Sigmoid colon (tissue), 6 donors: ENCODE measurements at regions not wholly inside any gene's neighbourhood (a gene's known extent, or its start where the extent isn't known, plus 50 kb on each side); places are given as distances from the start of the nearest gene placed in this dataset.

Experiments used
- DNase-seq: peaks from one replicate; pipeline ENCODE4 v3.0.0-alpha.2; 2019
- H3K27ac ChIP-seq, 4 donors: fragments of 200-600 bp; sonication (generic); one replicate each; pipeline ENCODE4 v1.5.1; 2016 to 2019; ENCODE audit warnings: mild to moderate bottlenecking in 1 of 4
- H3K27me3 ChIP-seq, 3 donors: fragments of 200-600 bp; sonication (generic); one replicate each; pipeline ENCODE4 v1.5.1; 2019; ENCODE audit warnings: mild to moderate bottlenecking in 1 of 3
- H3K36me3 ChIP-seq, 4 donors: fragments of 200-600 bp; sonication (generic); one replicate each; pipeline ENCODE4 v1.5.1; 2016 to 2019
- H3K4me1 ChIP-seq, 4 donors: fragments of 200-600 bp; sonication (generic); one replicate each; pipeline ENCODE4 v1.5.1; 2017 to 2019
- H3K4me3 ChIP-seq, 4 donors: fragments of 200-600 bp; sonication (generic); one replicate each; pipeline ENCODE4 v1.5.1; 2017 to 2019; ENCODE audit warnings: mild to moderate bottlenecking in 2 of 4, moderate library complexity in 1 of 4
- H3K9me3 ChIP-seq, 4 donors: fragments of 200-600 bp in 3 of 4; sonication (generic) in 3 of 4; one replicate each; pipeline versions ENCODE4 v1.5.1 to v1.6.1; 2013 to 2019
- EP300 ChIP-seq, 4 donors: sonication (generic); formaldehyde crosslinking; IDR thresholded peaks; one replicate each; pipeline ENCODE4 v1.6.1; 2017; ENCODE audit warnings: antibody characterized with exemption in 4 of 4
- POLR2A ChIP-seq, 2 donors: fragments of 450-650 bp; IDR thresholded peaks; one replicate each; pipeline ENCODE4 v1.6.1; 2016; ENCODE audit warnings: antibody characterized with exemption in 2 of 2, mild to moderate bottlenecking in 2 of 2, moderate library complexity in 2 of 2
- POLR2AphosphoS5 ChIP-seq, 4 donors: sonication (generic); formaldehyde crosslinking; IDR thresholded peaks; one replicate each; pipeline ENCODE4 v1.6.1; 2017; ENCODE audit warnings: antibody characterized with exemption in 4 of 4
- WGBS, 2 donors: extraction: QIAGEN DNeasy Blood & Tissue Kit; methylation state at CpG; one replicate each; pipeline ENCODE4 v1.1.7; 2013; 5-methylcytosine and 5-hydroxymethylcytosine counted together
- intact Hi-C: fragments of 100-400 bp; cut with DNase I; formaldehyde crosslinking; loops from one replicate; pipeline ENCODE4 v1.15.1; 2023
- TF ChIP-seq, protein P1 (sequence below), 4 experiments: fragments of 450-650 bp in 3 of 4; fragments of 200-600 bp in 1 of 4; IDR thresholded peaks; one replicate each; pipeline ENCODE4 v1.5.1; 2016 to 2019; ENCODE audit warnings: antibody characterized with exemption in 4 of 4, mild to moderate bottlenecking in 3 of 4, moderate library complexity in 2 of 4
- donor health status: healthy with polysubstance abuse.
- donor health status: healthy.

DNA sequence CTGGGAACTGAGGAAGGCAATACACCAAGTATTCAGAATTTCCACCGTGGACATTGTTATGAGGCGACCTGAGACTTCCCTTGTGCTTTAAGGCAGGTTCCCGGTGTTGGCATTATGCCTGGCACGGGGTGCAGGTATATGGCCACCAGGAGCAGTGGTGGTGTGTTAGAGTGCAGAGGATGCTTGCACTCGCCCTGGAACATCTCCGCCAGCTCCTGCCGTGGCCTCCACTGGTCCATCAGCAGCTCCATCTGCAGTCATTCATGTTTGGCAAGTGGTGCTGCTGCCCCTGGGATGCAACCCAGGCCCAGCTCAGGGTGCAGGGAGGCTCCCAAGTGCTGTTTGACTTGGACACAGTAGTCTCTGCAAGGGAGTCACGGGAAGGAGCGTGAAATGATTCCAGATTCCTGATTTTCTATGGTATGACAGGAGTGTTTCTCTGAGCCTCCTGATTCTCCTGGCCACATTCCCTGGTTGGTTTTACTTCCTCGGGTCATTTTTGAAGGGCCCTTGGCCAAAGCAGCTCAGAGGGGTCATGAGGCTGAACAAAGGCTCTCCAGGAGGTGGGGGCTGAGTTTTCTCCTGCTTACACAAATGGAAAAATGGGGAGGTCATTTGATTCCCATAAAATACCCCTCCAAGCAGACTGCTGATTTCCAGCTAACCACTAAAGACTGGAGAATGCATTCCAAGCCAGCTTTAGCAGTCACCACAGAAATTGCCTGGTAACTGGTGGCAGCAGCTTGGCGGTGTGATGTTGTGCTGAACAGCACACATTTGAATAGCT, 60.4 kb upstream of the PSEN2 start:
- H3K4me1 ChIP-seq = peaks cover 0 to 29% (median 16%) of the 10 kb centered on the region in 4 donors
- peak; percentile 57 for DNase-seq
- 92% methylated on average over 11 of the region's 11 CpGs for WGBS, 2 donors
- H3K27me3 ChIP-seq = no peaks in the 10 kb centered on the region
- intact Hi-C loops = no loop called here
- H3K9me3 ChIP-seq = no peaks in the 10 kb centered on the region
- H3K27ac ChIP-seq = peak overlapping the region in 3 of 4 donors; percentile 7 to 71 (median 69)
- no peak overlapping the region for H3K4me3 ChIP-seq
- no peaks in the 10 kb centered on the region for H3K36me3 ChIP-seq
- peak in 1 of 4 donors; percentile 24 for TF ChIP-seq POLR2AphosphoS5 (IDR thresholded peaks at IDR 0.05)
- TF ChIP-seq, protein P1, sequence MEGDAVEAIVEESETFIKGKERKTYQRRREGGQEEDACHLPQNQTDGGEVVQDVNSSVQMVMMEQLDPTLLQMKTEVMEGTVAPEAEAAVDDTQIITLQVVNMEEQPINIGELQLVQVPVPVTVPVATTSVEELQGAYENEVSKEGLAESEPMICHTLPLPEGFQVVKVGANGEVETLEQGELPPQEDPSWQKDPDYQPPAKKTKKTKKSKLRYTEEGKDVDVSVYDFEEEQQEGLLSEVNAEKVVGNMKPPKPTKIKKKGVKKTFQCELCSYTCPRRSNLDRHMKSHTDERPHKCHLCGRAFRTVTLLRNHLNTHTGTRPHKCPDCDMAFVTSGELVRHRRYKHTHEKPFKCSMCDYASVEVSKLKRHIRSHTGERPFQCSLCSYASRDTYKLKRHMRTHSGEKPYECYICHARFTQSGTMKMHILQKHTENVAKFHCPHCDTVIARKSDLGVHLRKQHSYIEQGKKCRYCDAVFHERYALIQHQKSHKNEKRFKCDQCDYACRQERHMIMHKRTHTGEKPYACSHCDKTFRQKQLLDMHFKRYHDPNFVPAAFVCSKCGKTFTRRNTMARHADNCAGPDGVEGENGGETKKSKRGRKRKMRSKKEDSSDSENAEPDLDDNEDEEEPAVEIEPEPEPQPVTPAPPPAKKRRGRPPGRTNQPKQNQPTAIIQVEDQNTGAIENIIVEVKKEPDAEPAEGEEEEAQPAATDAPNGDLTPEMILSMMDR (IDR thresholded peaks at IDR 0.05) = no peak
- TF ChIP-seq EP300 (IDR thresholded peaks at IDR 0.05) = no peak
- TF ChIP-seq POLR2A (IDR thresholded peaks at IDR 0.05) = no peak

DNA sequence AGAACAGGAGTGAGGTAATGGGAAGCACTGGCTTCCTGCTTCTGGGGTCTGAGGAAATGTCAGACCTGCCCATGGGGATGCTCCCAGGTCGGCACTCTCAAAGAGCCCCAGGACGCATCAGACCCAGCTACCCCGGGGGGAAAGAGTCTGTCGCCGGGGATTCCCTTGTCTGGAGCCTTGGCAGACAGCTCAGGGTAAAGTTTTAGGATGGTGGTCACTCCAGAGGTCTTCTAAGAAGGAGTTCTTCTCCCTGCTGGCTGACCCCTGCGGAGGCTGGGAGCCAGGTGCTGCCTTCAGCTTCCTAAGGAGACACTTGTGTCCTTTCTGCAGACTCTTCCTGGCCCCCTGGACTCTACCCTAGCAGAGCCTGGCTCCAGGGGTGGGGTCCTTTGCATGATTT, 61.9 kb upstream of the PSEN2 start:
- Histone ChIP-seq H3K27me3 (no peaks in the 10 kb centered on the region), H3K4me3 (no peak overlapping the region), H3K36me3 (no peaks in the 10 kb centered on the region), H3K4me1 (peaks cover 0 to 16% (median 8%) of the 10 kb centered on the region in 4 donors), H3K9me3 (no peaks in the 10 kb centered on the region), H3K27ac (no peak overlapping the region)
- DNase-seq = peak; percentile 39
- intact Hi-C loops = no loop called here
- no peak for TF ChIP-seq POLR2A (IDR thresholded peaks at IDR 0.05)
- 90 to 92% methylated on average over 6 of the region's 6 CpGs for WGBS, 2 donors

DNA sequence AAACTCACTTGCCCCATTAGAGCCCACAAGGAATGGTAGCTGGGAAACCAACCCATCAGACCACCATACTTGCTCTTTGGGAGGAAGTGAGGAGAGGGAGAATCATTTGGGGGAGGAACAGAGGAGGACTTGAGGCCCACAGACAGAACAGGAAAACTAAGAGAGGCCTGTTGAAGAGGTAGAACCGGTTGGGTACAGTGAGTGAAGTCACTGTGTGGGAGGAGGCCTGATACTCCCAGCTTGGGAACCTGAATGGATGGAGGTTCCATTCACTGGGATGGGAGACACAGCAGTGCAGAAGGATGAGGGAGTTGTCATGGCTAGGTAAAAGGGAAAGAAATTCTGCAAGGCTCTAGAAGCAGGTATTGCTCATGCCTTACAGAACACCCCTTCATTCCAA, 63.4 kb upstream of the PSEN2 start:
- TF ChIP-seq, protein P1 (IDR thresholded peaks at IDR 0.05) = no peak
- TF ChIP-seq POLR2A (IDR thresholded peaks at IDR 0.05) (no peak), POLR2AphosphoS5 (IDR thresholded peaks at IDR 0.05) (no peak), EP300 (IDR thresholded peaks at IDR 0.05) (no peak)
- Histone ChIP-seq H3K9me3 (no peaks in the 10 kb centered on the region), H3K27me3 (no peaks in the 10 kb centered on the region), H3K27ac (no peak overlapping the region), H3K4me3 (no peak overlapping the region), H3K4me1 (peaks cover 0 to 16% (median 8%) of the 10 kb centered on the region in 4 donors), H3K36me3 (no peaks in the 10 kb centered on the region)
- 36 to 58% methylated on average over 1 of the region's 1 CpG for WGBS, 2 donors
- DNase-seq = peak; percentile 21
- intact Hi-C loops = no loop called here

DNA sequence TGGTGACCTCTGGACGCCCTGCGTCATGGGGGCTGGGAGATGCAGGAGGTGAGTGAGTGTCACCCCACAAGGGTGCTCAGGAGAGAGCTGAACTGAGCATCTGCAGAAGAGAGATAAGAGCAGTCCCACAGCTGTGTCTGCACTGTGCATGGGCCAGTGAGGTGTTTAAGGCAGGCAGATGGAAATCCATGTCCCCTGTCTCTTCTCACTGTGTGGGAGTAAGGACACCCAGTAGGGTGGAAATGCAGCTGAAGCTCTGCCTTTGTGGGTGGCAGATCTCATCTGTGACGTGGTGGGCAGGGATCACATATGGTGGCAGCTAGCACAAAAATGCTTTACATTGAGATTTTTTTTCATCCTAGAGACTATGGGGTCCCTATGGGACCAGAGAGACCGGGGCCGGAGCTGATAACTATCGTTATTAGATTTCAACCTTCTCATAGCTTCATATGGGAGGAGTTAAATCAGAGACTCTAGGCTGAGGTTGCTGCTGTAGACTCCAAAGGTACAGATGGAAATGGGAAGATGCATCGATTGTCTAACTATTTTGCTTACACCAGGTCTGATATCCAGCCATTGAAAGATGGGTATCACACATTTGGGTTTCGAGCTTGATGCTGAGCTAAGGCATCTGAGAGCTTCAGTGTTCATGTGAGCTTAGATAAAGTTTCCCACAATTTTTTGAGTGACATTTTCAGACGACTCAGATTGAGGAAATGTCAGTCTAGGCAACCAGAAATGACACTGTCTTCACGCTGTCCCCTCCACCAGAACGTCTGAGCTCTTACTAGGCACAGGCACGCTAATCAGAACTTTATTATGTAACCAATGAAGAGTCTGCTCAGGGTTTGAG, 65.3 kb upstream of the PSEN2 start:
- peaks cover 0 to 18% (median 12%) of the 10 kb centered on the region in 4 donors for H3K4me1 ChIP-seq
- no peak overlapping the region for H3K4me3 ChIP-seq
- no peaks in the 10 kb centered on the region for H3K9me3 ChIP-seq
- intact Hi-C loops = no loop called here
- 88 to 91% methylated on average over 12 of the region's 12 CpGs for WGBS, 2 donors
- no peaks in the 10 kb centered on the region for H3K36me3 ChIP-seq
- no peaks in the 10 kb centered on the region for H3K27me3 ChIP-seq
- TF ChIP-seq POLR2A (IDR thresholded peaks at IDR 0.05) (no peak), POLR2AphosphoS5 (IDR thresholded peaks at IDR 0.05) (no peak), EP300 (IDR thresholded peaks at IDR 0.05) (no peak)
- TF ChIP-seq, protein P1 (IDR thresholded peaks at IDR 0.05) = no peak
- DNase-seq = no peak
- H3K27ac ChIP-seq = no peak overlapping the region

DNA sequence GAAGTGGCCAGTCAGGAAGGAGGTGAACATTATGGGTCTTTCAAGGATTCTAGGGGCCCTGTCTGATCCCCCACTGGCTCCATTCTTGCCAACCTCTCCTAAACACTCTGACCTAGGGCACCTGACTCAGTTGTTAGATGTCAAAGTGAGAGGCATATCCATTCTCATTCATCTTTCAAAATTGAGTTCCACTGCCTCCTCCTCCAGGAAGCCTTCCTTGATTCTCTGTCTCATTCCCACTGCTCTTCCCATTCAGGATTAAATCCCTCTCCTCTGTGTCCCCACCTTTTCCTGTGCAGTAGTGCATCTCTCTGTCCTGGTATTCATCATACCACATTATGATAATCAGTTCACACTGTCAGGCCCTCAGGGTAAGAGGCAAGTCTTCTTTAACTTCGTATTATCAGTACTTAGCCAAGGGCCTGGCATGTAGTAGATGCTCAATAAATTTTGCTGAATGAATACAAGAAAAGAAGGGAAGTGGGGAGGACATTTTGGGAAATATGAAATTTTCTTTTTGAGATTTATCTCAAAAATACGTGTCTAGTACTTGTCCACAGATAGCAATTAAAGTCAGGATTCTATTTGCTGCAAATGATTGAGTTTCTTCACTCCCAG, 61.8 kb upstream of the ITPKB start:
- no peaks in the 10 kb centered on the region for H3K27me3 ChIP-seq
- 90 to 92% methylated on average over 2 of the region's 2 CpGs for WGBS, 2 donors
- peak overlapping the region; percentile 76 to 87 (median 81) for H3K27ac ChIP-seq
- no peaks in the 10 kb centered on the region for H3K9me3 ChIP-seq
- H3K36me3 ChIP-seq = no peaks in the 10 kb centered on the region
- no peak for DNase-seq
- peaks cover 0 to 22% (median 19%) of the 10 kb centered on the region in 4 donors for H3K4me1 ChIP-seq
- no peak overlapping the region for H3K4me3 ChIP-seq
- intact Hi-C loops = no loop called here
- TF ChIP-seq POLR2A (IDR thresholded peaks at IDR 0.05) (no peak), POLR2AphosphoS5 (IDR thresholded peaks at IDR 0.05) (no peak), EP300 (IDR thresholded peaks at IDR 0.05) (no peak)
- TF ChIP-seq, protein P1 (IDR thresholded peaks at IDR 0.05) = no peak
